HFF-Myc (cell line): ENCODE measurements at regions not wholly inside any gene's neighbourhood (a gene's known extent, or its start where the extent isn't known, plus 50 kb on each side); places are given as distances from the start of the nearest gene placed in this dataset.
A peak's percentile ranks its signal among the peaks of the same experiment; 100 is the strongest.

Experiments used
- DNase-seq: peaks from one replicate; pipeline ENCODE4 v3.0.0-alpha.2; 2011; ENCODE audit warnings: low read depth; ENCODE audit errors: extremely low read depth
- H3K4me3 ChIP-seq: replicated peaks from 2 replicates; pipeline ENCODE4 v1.5.1; 2011; ENCODE audit warnings: low read depth, mild to moderate bottlenecking, control low read depth, low read length
- CTCF ChIP-seq: IDR thresholded peaks from 2 replicates; pipeline ENCODE4 v1.5.1; 2012; ENCODE audit warnings: mild to moderate bottlenecking, low read depth, low read length, control low read depth; ENCODE audit errors: missing control alignments

GRCh38 chr17:56676810-56677209 lies 83.3 kb downstream of the NOG start:
- TF ChIP-seq CTCF, result no peak
- no peak for DNase-seq
- no peak overlapping the region for H3K4me3 ChIP-seq

GRCh38 chr17:56678249-56679114 lies 85.0 kb downstream of the NOG start:
- TF ChIP-seq CTCF, result no peak
- no peak for DNase-seq
- H3K4me3 ChIP-seq, result 0 out of 2 replicates have a peak overlapping the region, but pooled peaks have one; percentile 19

- TF ChIP-seq CTCF, result peak; percentile 66
- no peak for DNase-seq
- H3K4me3 ChIP-seq, result 0 out of 2 replicates have a peak overlapping the region, but pooled peaks have one; percentile 19
Measured at GRCh38 chr17:56679115-56679776, 85.7 kb downstream of the NOG start.

- no peak overlapping the region for H3K4me3 ChIP-seq
- TF ChIP-seq CTCF, result no peak
- DNase-seq, result no peak
Measured at GRCh38 chr17:56679777-56680422, 86.4 kb downstream of the NOG start.

- no peak overlapping the region for H3K4me3 ChIP-seq
- TF ChIP-seq CTCF, result no peak
- DNase-seq, result no peak
Measured at GRCh38 chr17:56680676-56681075, 87.2 kb downstream of the NOG start.

GRCh38 chr17:56681561-56682266 lies 88.2 kb downstream of the NOG start:
- TF ChIP-seq CTCF, result no peak
- peak; percentile 86 for DNase-seq
- no peak overlapping the region for H3K4me3 ChIP-seq
